AG04450 (cell line): ENCODE measurements at regions not wholly inside any gene's neighbourhood (a gene's known extent, or its start where the extent isn't known, plus 50 kb on each side); places are given as distances from the start of the nearest gene placed in this dataset.

ENCODE experiments used
- CTCF ChIA-PET: fragments of 300-600, 350-600 bp; formaldehyde crosslinking; extraction: SDS; loops from one replicate; lab custom pipeline; 2022; ENCODE audit warnings: antibody characterized with exemption, inconsistent platforms; lab: Charles Lee
- POLR2A ChIA-PET: fragments of 350-600 bp; formaldehyde crosslinking; extraction: SDS; loops from one replicate; lab custom pipeline; 2021; ENCODE audit warnings: antibody characterized with exemption, inconsistent platforms; lab: Yijun Ruan, JAX
- DNase-seq: peaks from one replicate; pipeline ENCODE4 v3.0.0-alpha.2; 2011; ENCODE audit warnings: low read depth, low spot score
- H3K27ac ChIP-seq: one replicate; pipeline ENCODE4 v1.5.1; 2012; ENCODE audit warnings: low read depth, low read length, control low read depth
- H3K27me3 ChIP-seq: one replicate; pipeline ENCODE4 v1.6.0; 2012; ENCODE audit warnings: low read length; ENCODE audit not compliant: control insufficient read depth, insufficient read depth
- H3K4me3 ChIP-seq: 2 replicates; pipeline ENCODE4 v1.5.1; 2011; ENCODE audit warnings: mild to moderate bottlenecking, low read depth, low read length, control low read depth
- H3K9me3 ChIP-seq: 2 replicates; pipeline ENCODE4 v1.5.1; 2012; ENCODE audit warnings: low read length; ENCODE audit not compliant: control insufficient read depth, insufficient read depth
- CTCF ChIP-seq: IDR thresholded peaks from 2 replicates; pipeline ENCODE4 v1.5.1; 2011; ENCODE audit warnings: low read depth, low read length, control low read depth, inconsistent platforms

GRCh38 chr11:29634244-29634643 lies 382.6 kb downstream of the KCNA4 start:
- TF ChIP-seq CTCF = peak; percentile 18
- H3K9me3 ChIP-seq = no peaks in the 10 kb centered on the region
- H3K27ac ChIP-seq = no peak overlapping the region
- H3K27me3 ChIP-seq = no peaks in the 10 kb centered on the region
- no peak overlapping the region for H3K4me3 ChIP-seq
- ChIA-PET CTCF (interaction anchor here (0.7 to 1.4 kb wide), 4 partner anchors 11 to 202 kb away, joined by 3 to 6 read pairs (median 4); no protein-coding TSS in a partner anchor), POLR2A (no interaction called here)
- no peak for DNase-seq

GRCh38 chr11:29629286-29629685 lies 387.5 kb downstream of the KCNA4 start:
- Histone ChIP-seq H3K4me3 (no peak overlapping the region), H3K9me3 (no peaks in the 10 kb centered on the region), H3K27ac (no peak overlapping the region), H3K27me3 (no peaks in the 10 kb centered on the region)
- no peak for TF ChIP-seq CTCF
- no peak for DNase-seq
- CTCF ChIA-PET = no interaction called here
- POLR2A ChIA-PET = no interaction called here

GRCh38 chr11:29628609-29629008 lies 388.2 kb downstream of the KCNA4 start:
- no peak for DNase-seq
- H3K27me3 ChIP-seq = no peaks in the 10 kb centered on the region
- no peaks in the 10 kb centered on the region for H3K9me3 ChIP-seq
- ChIA-PET POLR2A (no interaction called here), CTCF (no interaction called here)
- no peak for TF ChIP-seq CTCF
- H3K27ac ChIP-seq = no peak overlapping the region
- no peak overlapping the region for H3K4me3 ChIP-seq

GRCh38 chr11:29627541-29627940 lies 389.3 kb downstream of the KCNA4 start:
- CTCF ChIA-PET = no interaction called here

More at GRCh38 chr11:29627541-29627940, 389.3 kb downstream of the KCNA4 start:
- no peak for DNase-seq
- Histone ChIP-seq H3K9me3 (no peaks in the 10 kb centered on the region), H3K27ac (no peak overlapping the region), H3K27me3 (no peaks in the 10 kb centered on the region), H3K4me3 (no peak overlapping the region)
- POLR2A ChIA-PET = no interaction called here
- TF ChIP-seq CTCF = no peak
